Ishikawa (cell line): ENCODE measurements at regions not wholly inside any gene's neighbourhood (a gene's known extent, or its start where the extent isn't known, plus 50 kb on each side); places are given as distances from the start of the nearest gene placed in this dataset.

Source experiments
- CEBPB ChIP-seq: IDR thresholded peaks from 2 replicates; pipeline ENCODE4 v1.6.1; 2012
- CREB1 ChIP-seq: IDR thresholded peaks from 2 replicates; pipeline ENCODE4 v1.6.1; 2012; ENCODE audit warnings: low read depth
- EGR1 ChIP-seq: IDR thresholded peaks from 2 replicates; pipeline ENCODE4 v1.6.1; 2012
- EP300 ChIP-seq: IDR thresholded peaks from 2 replicates; pipeline ENCODE4 v1.6.1; 2012; ENCODE audit warnings: borderline replicate concordance
- FOXM1 ChIP-seq: IDR thresholded peaks from 2 replicates; pipeline ENCODE4 v1.6.1; 2012; ENCODE audit warnings: low read depth, borderline replicate concordance
- NFIC ChIP-seq: IDR thresholded peaks from 2 replicates; pipeline ENCODE4 v1.6.1; 2012
- RAD21 ChIP-seq: IDR thresholded peaks from 2 replicates; pipeline ENCODE4 v1.6.1; 2012; ENCODE audit warnings: low read depth
- REST ChIP-seq: IDR thresholded peaks from 2 replicates; pipeline ENCODE4 v1.6.1; 2012; ENCODE audit warnings: low read depth, mild to moderate bottlenecking
- TAF1 ChIP-seq: IDR thresholded peaks from 2 replicates; pipeline ENCODE4 v1.6.1; 2012; ENCODE audit warnings: low read depth, mild to moderate bottlenecking
- TCF12 ChIP-seq: IDR thresholded peaks from 2 replicates; pipeline ENCODE4 v1.6.1; 2012; ENCODE audit warnings: low read depth
- TEAD4 ChIP-seq: IDR thresholded peaks from 2 replicates; pipeline ENCODE4 v1.6.1; 2012
- YY1 ChIP-seq: IDR thresholded peaks from 2 replicates; pipeline ENCODE4 v1.6.1; 2012; ENCODE audit warnings: low read depth
- ZBTB7A ChIP-seq: IDR thresholded peaks from 2 replicates; pipeline ENCODE4 v1.6.1; 2012; ENCODE audit warnings: low read depth
- TF ChIP-seq, protein P1 (sequence below): IDR thresholded peaks from 2 replicates; pipeline ENCODE4 v1.6.1; 2012
- TF ChIP-seq, protein P2 (sequence below): IDR thresholded peaks from 2 replicates; pipeline ENCODE4 v1.6.1; 2012

GRCh38 chr5:159586921-159587320 is 256.6 kb upstream of the IL12B start:
- TF ChIP-seq ZBTB7A (no peak), YY1 (no peak), CEBPB (no peak), TEAD4 (no peak), TCF12 (no peak), RAD21 (no peak), NFIC (no peak), TAF1 (no peak), FOXM1 (no peak), CREB1 (no peak), EGR1 (no peak), EP300 (no peak)
- TF ChIP-seq, protein P1, sequence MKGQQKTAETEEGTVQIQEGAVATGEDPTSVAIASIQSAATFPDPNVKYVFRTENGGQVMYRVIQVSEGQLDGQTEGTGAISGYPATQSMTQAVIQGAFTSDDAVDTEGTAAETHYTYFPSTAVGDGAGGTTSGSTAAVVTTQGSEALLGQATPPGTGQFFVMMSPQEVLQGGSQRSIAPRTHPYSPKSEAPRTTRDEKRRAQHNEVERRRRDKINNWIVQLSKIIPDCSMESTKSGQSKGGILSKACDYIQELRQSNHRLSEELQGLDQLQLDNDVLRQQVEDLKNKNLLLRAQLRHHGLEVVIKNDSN = no peak

- TF ChIP-seq YY1 (no peak), EP300 (no peak), ZBTB7A (no peak), EGR1 (no peak), TCF12 (no peak), FOXM1 (no peak), TAF1 (no peak), TEAD4 (no peak), CEBPB (no peak), NFIC (no peak), RAD21 (no peak), CREB1 (no peak)
- TF ChIP-seq, protein P2, sequence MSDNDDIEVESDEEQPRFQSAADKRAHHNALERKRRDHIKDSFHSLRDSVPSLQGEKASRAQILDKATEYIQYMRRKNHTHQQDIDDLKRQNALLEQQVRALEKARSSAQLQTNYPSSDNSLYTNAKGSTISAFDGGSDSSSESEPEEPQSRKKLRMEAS = no peak
- TF ChIP-seq, protein P1 = no peak
Measured at GRCh38 chr5:159588941-159589340, 258.7 kb upstream of the IL12B start.

DNA sequence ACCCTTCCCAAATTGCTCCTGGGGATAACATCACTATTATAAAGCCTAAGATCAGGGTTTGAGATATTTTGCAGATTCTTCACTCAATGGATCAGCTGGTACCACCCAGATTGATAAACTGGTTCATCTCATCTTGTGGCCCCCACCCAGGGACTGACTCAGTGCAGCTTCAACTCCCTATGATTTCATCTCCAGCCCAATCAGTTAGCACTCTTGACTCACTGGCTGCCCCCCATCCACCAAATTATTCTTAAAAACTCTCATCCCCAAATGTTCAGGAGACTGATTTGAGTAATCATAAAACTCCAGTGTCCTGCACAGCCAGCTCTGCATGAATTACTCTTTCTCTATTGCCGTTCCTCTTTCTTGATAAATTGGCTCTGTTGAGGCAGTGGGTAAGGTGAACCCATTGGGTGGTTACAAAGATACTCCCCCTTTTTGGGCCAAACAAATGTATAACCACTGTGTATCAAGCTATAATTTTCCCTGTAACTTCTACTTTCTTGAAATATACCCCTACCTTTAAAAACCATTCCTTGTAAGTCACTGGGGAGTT is 263.3 kb upstream of the IL12B start:
- TF ChIP-seq TAF1 (no peak), EGR1 (no peak), EP300 (no peak), YY1 (no peak), NFIC (no peak), RAD21 (no peak), REST (no peak), ZBTB7A (no peak), CREB1 (no peak), CEBPB (no peak), TCF12 (no peak), TEAD4 (no peak), FOXM1 (no peak)
- TF ChIP-seq, protein P2 = no peak
- TF ChIP-seq, protein P1 = no peak

- TF ChIP-seq NFIC (no peak), CREB1 (no peak), TEAD4 (no peak), CEBPB (no peak), REST (no peak), EGR1 (no peak)
- TF ChIP-seq, protein P1 = no peak
- TF ChIP-seq, protein P2 = no peak
Measured at GRCh38 chr5:159601216-159601615, 270.9 kb upstream of the IL12B start.

DNA sequence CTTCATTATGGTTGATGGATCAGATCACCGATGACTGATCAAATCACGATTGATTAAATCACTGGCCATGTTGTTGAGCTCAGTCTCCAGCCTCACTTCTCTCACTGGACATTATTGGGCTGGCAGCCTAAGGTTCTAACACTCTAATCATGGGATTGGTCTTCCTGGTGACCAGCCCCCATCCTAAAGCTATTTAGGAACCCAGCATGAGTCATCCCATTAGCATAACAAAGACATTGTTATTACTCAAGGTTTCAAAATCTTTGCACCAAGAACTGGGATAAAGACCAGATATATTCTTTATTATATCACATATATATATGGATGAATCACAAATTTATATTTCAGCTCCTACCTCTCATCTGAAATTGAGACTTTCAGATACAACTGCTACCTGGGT is 272.1 kb upstream of the IL12B start:
- TF ChIP-seq TAF1 (no peak), NFIC (no peak), FOXM1 (no peak), CEBPB (no peak), REST (no peak), RAD21 (no peak), EP300 (no peak), EGR1 (no peak), TEAD4 (no peak), TCF12 (no peak)
- TF ChIP-seq, protein P1 = no peak
